ENCODE measurements at regions not wholly inside any gene's neighbourhood (a gene's known extent, or its start where the extent isn't known, plus 50 kb on each side); places are given as distances from the start of the nearest gene placed in this dataset.
"Not testable (repeated sequence)": the region's sequence is repeated elsewhere in the genome, so short reads cannot be mapped to it uniquely, and the experiment has no call there.

- no peak for DNase-seq
Measured at GRCh38 chr4:111989817-111990216, 155.4 kb upstream of the FAM241A start.

GRCh38 chr4:111991163-111991562 is 154.1 kb upstream of the FAM241A start:
- no peak for DNase-seq

- DNase-seq: no peak
Measured at GRCh38 chr4:111991797-111992196, 153.5 kb upstream of the FAM241A start.

GRCh38 chr4:111992351-111993168 is 152.7 kb upstream of the FAM241A start:
- no peak for DNase-seq

- DNase-seq: no peak
Measured at GRCh38 chr4:111994392-111994791, 150.9 kb upstream of the FAM241A start.

- no peak for DNase-seq
Measured at GRCh38 chr4:111997785-111998184, 147.5 kb upstream of the FAM241A start.

GRCh38 chr4:111999801-112000200 is 145.5 kb upstream of the FAM241A start:
- no peak for DNase-seq

GRCh38 chr4:112001041-112001440 is 144.2 kb upstream of the FAM241A start:
- DNase-seq: no peak

- no peak for DNase-seq
Measured at GRCh38 chr4:112002248-112002661, 143.0 kb upstream of the FAM241A start.

GRCh38 chr4:112003231-112003907 is 141.9 kb upstream of the FAM241A start:
- no peak for DNase-seq

GRCh38 chr4:112005027-112005426 is 140.2 kb upstream of the FAM241A start:
- no peak for DNase-seq

GRCh38 chr4:112007391-112007790 is 137.9 kb upstream of the FAM241A start:
- no peak for DNase-seq

- no peak for DNase-seq
Measured at GRCh38 chr4:112015960-112016359, 129.3 kb upstream of the FAM241A start.

GRCh38 chr4:112023402-112023950 is 121.8 kb upstream of the FAM241A start:
- no peak for DNase-seq

GRCh38 chr4:112026058-112026457 is 119.2 kb upstream of the FAM241A start:
- no peak for DNase-seq

GRCh38 chr4:112029771-112030171 is 115.5 kb upstream of the FAM241A start:
- DNase-seq: no peak

- DNase-seq: peak; percentile 86
Measured at GRCh38 chr4:112031712-112032328, 113.4 kb upstream of the FAM241A start.

- no peak for DNase-seq
Measured at GRCh38 chr4:112036886-112037285, 108.4 kb upstream of the FAM241A start.

GRCh38 chr4:112038861-112039260 is 106.4 kb upstream of the FAM241A start:
- no peak for DNase-seq

- not testable (repeated sequence) for DNase-seq
Measured at GRCh38 chr4:112049119-112049518, 96.1 kb upstream of the FAM241A start.

- no peak for DNase-seq
Measured at GRCh38 chr4:112053825-112054350, 91.4 kb upstream of the FAM241A start.

- DNase-seq: no peak
Measured at GRCh38 chr4:112055100-112055499, 90.2 kb upstream of the FAM241A start.

GRCh38 chr4:112057470-112057869 is 87.8 kb upstream of the FAM241A start:
- peak; percentile 77 for DNase-seq

All from hematopoietic multipotent progenitor cell treated with erythropoietin and hydrocortisone succinate and interleukin-3 and kit ligand, for 4 days (in vitro differentiated cells).